Memory B cell (primary cell): ENCODE measurements at regions not wholly inside any gene's neighbourhood (a gene's known extent, or its start where the extent isn't known, plus 50 kb on each side); places are given as distances from the start of the nearest gene placed in this dataset.
"Not testable (repeated sequence)": the region's sequence is repeated elsewhere in the genome, so short reads cannot be mapped to it uniquely, and the experiment has no call there.

Source experiments
- ATAC-seq: fragments of 150-1000 bp; cut with Tn5 transposase; 2 replicates; pipeline ENCODE4 v1.10.0; 2021; ENCODE audit warnings: low read depth, mild to moderate bottlenecking, moderate library complexity
- DNase-seq, 2 donors: peaks; one replicate each; pipeline ENCODE4 v3.0.0; 2022; ENCODE audit warnings: low spot score in 2 of 2
- H3K27ac Mint-ChIP-seq: one replicate; pipeline ENCODE4 v1.8.0; 2022; ENCODE audit warnings: mild to moderate bottlenecking, moderate library complexity, mixed read lengths
- H3K27me3 Mint-ChIP-seq: one replicate; pipeline ENCODE4 v1.8.0; 2022; ENCODE audit warnings: mixed read lengths
- H3K36me3 Mint-ChIP-seq: one replicate; pipeline ENCODE4 v1.8.0; 2022; ENCODE audit warnings: mild to moderate bottlenecking, mixed read lengths
- H3K4me1 Mint-ChIP-seq: one replicate; pipeline ENCODE4 v1.8.0; 2022; ENCODE audit warnings: mixed read lengths
- H3K4me3 Mint-ChIP-seq: one replicate; pipeline ENCODE4 v1.8.0; 2022; ENCODE audit warnings: mild to moderate bottlenecking, moderate library complexity, mixed read lengths
- H3K9me3 Mint-ChIP-seq: one replicate; pipeline ENCODE4 v1.8.0; 2022; ENCODE audit warnings: mixed read lengths

DNA sequence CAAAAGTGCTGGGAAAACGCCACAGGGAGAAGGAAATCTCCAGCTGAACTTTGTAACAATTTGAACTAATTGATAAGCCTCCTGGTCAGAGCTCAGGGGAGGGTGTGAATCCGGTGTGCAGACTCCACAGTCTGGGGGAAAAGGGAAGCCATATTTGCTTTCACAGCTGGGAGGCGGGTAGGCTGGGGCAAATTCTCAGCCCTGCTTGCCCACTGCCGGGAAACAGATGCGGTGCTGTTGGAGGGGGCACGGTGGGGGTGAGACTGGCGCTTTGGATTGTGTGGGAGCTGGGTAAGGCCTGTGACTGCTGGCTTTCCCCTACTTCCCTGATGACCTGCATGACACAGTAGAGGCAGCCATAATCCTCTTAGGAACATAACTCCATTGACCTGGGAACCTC is 134.8 kb downstream of the ADCYAP1 start:
- H3K9me3 Mint-ChIP-seq = peaks cover 3% of the 10 kb centered on the region
- DNase-seq (no peak), ATAC-seq (no peak)
- H3K4me1 Mint-ChIP-seq = no peaks in the 10 kb centered on the region
- H3K27ac Mint-ChIP-seq = no peak overlapping the region
- no peak overlapping the region for H3K4me3 Mint-ChIP-seq
- H3K27me3 Mint-ChIP-seq = no peaks in the 10 kb centered on the region
- no peaks in the 10 kb centered on the region for H3K36me3 Mint-ChIP-seq

DNA sequence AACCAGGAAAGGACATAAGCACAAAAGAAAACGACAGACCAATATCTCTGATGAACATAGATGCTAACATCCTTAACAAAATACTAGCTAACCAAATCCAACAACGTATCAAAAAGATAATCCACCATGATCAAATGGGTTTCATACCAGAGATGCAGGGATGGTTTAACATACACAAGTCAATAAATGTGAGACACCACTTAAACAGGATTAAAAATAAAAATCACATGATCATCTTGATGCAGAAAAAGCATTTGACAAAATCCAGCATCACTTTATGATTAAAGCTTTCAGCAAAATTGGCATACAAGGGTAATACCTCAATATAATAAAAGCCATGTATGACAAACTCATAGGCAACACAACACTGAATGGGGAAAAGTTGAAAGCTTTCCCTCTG is 138.4 kb downstream of the ADCYAP1 start:
- H3K27me3 Mint-ChIP-seq, DNase-seq, ATAC-seq, H3K4me1 Mint-ChIP-seq, H3K36me3 Mint-ChIP-seq, H3K9me3 Mint-ChIP-seq, H3K4me3 Mint-ChIP-seq, H3K27ac Mint-ChIP-seq: not testable (repeated sequence)

DNA sequence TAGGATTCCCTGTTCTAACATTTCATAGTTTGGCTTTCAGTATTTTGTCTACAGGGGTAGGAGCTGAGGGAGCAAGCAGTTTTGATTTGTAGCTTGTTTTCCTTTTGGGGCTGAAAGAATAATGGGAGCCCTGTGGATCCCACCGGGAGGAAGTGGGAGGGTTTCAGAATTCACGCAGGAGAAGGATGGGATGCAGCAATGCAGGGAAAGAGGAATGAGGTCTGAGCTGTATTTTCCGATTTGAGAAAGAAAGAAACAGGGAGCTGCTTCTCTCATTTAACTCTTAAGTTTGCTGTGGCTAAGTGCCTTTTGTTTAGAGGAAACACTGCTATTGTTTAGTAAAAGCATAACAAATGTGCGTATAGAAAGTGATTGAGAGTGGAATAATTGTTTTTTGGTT is 141.0 kb downstream of the ADCYAP1 start:
- Mint-ChIP-seq H3K27ac (no peak overlapping the region), H3K4me3 (no peak overlapping the region), H3K9me3 (peaks cover 6% of the 10 kb centered on the region), H3K27me3 (no peaks in the 10 kb centered on the region), H3K4me1 (no peaks in the 10 kb centered on the region), H3K36me3 (no peaks in the 10 kb centered on the region)
- no peak for ATAC-seq
- DNase-seq = no peak

DNA sequence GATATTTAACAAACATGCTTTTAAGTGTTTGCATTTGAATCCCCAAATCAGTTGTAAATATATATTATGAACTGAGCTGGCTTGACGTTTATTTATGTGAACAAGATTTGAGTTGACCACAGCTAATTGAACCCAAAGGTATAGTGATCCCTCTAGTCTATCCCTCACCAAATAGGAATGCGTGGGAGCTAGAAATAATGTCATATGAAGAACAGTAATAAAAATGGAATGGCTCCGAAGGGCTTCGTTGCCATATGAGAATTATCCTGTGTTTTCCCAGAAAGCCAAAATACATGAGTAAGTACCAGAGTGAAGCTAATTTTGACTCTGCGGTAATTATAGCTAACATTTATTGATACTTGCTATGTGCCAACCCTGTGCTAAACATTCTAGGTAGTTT is 142.7 kb downstream of the ADCYAP1 start:
- Mint-ChIP-seq H3K4me1 (no peaks in the 10 kb centered on the region), H3K9me3 (peaks cover 7% of the 10 kb centered on the region), H3K27me3 (no peaks in the 10 kb centered on the region), H3K27ac (no peak overlapping the region), H3K36me3 (no peaks in the 10 kb centered on the region), H3K4me3 (no peak overlapping the region)
- ATAC-seq = no peak
- no peak for DNase-seq

DNA sequence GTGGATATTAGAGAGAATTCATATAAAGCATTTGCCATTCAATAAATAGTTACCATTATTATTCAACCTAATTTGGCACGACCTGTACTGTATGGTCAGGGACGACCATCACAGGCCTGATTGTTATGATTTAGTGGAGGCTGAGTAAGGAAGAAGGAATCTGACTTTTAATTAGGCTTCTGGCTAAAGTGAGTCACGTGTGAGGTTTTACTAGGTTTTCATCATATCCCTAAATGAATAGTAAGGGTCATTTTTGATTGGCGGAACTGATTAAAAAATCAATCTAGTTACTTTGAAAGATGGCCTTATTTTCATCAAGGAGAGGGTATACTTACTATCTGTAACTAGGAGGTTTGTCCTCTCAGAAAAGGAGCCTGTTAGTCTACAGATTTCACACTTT is 143.4 kb downstream of the ADCYAP1 start:
- H3K27ac Mint-ChIP-seq = no peak overlapping the region
- no peaks in the 10 kb centered on the region for H3K27me3 Mint-ChIP-seq
- H3K36me3 Mint-ChIP-seq = no peaks in the 10 kb centered on the region
- H3K4me1 Mint-ChIP-seq = no peaks in the 10 kb centered on the region
- DNase-seq (no peak), ATAC-seq (no peak)
- peaks cover 7% of the 10 kb centered on the region for H3K9me3 Mint-ChIP-seq
- H3K4me3 Mint-ChIP-seq = no peak overlapping the region

DNA sequence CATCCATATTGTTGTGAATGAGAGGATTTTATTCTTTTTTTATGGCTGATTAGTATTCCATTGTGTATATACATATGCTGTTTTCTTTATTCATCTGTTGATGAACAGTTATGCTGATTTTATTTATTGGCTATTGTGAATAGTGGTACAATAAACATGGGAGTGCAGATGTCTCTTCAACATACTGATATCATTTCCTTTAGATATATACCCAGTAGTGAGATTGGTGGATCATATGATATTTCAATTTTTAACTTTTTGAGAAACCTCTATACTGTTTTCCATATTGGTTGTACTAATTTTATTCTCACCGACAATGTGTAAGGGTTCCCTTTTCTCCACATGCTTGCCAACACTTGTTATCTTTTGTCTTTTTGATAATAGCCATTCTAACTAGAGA is 144.5 kb downstream of the ADCYAP1 start:
- DNase-seq (no peak), ATAC-seq (no peak)
- Mint-ChIP-seq H3K27me3 (no peaks in the 10 kb centered on the region), H3K4me3 (no peak overlapping the region), H3K9me3 (peaks cover 5% of the 10 kb centered on the region), H3K27ac (no peak overlapping the region), H3K36me3 (no peaks in the 10 kb centered on the region), H3K4me1 (no peaks in the 10 kb centered on the region)

DNA sequence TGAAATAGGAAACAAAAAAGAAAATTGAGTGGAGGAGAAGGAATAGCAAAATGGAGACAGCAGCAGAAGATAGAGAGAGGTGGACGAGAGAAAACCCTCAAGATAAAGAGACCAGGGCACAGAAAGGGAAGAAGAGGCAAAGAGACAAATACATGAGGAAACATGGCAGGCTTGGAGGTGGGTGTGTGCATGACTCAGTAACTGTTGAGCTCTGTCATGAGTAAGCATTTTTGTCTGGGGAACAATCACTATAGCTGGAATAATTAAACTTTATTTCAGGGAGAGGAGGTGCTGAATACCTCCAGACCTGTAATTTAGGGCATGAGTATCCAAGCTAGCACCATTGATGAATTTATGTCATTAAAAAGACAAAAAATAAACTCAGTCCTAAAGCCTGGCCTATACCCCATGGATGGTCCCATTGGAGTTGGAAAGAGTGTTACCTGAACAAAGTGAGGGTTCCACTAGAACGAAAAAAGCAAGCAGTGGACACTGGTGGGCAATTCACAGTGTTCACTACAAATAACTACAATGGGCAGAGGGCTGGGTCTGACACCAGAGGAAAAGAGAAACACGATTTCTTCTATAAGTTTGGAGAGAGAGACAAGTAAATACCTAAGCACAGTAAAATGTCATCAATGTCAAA is 145.5 kb downstream of the ADCYAP1 start:
- Mint-ChIP-seq H3K27ac (no peak overlapping the region), H3K36me3 (no peaks in the 10 kb centered on the region), H3K4me1 (no peaks in the 10 kb centered on the region), H3K9me3 (peaks cover 5% of the 10 kb centered on the region), H3K27me3 (no peaks in the 10 kb centered on the region), H3K4me3 (no peak overlapping the region)
- DNase-seq (no peak), ATAC-seq (no peak)

DNA sequence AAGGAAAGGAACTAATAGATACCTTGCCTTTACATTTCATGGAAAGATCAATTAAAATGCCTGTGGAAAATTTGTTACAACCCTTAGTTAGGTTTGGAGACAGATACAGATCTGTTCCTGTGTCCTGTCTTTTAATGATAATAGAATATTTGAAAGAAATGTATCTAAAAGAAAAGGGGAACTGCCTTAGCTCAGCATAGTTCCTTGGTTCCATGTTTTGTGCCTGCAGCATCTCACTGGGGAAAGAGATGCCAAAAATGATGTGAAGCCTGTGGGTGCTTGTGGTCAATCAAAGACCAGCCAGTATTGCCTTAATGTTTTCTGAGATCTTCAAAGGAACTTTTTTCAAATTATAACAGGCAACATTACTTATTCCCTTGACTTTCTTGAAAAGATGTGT is 147.6 kb downstream of the ADCYAP1 start:
- H3K4me3 Mint-ChIP-seq = no peak overlapping the region
- no peak overlapping the region for H3K27ac Mint-ChIP-seq
- H3K36me3 Mint-ChIP-seq = no peaks in the 10 kb centered on the region
- no peak for DNase-seq
- no peaks in the 10 kb centered on the region for H3K27me3 Mint-ChIP-seq
- no peaks in the 10 kb centered on the region for H3K4me1 Mint-ChIP-seq
- ATAC-seq = no peak
- peaks cover 9% of the 10 kb centered on the region for H3K9me3 Mint-ChIP-seq

DNA sequence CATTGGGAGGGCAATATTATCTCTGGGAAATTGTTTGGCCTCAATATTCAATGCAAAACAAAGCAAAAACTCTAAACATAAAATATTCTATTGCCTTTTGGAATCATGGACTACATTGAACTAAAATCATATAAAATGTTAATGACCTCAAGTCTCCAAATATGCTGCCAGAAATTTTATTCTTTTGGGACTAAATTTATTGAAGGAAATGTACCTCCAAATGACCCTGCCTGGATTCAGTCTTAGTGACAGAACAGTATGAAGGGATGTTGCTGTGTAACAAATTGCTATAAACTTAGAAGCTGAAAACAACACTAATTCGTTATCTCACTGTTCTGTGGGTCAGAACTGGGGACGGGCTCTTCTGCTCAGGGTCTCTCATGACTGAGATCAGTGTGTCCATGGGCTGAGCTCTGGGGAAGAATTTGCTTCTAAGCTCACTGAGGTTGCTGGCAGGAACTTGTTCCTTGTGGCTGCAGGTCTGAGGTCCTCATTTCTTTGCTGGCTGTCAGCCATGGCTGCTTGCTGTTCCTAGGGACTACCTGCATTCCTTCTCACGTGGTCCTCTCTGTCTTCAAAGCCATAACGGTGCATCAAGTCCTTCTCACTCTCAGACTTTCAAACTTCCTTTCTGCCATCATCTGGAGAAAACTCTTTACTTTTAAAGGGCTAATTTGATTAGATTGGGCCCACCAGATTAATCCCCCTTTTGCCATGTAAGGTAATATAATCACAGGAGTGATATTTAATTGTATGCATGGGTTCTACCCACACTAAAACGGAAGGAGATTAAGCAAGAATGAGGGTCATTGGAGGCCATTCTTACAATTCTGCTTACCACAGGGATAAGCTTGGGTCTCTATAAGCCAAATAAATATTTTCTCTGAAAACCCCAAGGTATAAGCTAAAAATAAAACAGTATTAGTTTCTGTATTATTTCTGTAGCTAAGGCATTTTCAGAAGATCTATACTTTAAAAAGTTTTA is 149.0 kb downstream of the ADCYAP1 start:
- Mint-ChIP-seq H3K27me3 (no peaks in the 10 kb centered on the region), H3K36me3 (no peaks in the 10 kb centered on the region), H3K4me3 (no peak overlapping the region), H3K27ac (no peak overlapping the region), H3K4me1 (no peaks in the 10 kb centered on the region), H3K9me3 (peaks cover 15% of the 10 kb centered on the region)
- ATAC-seq = no peak
- DNase-seq = no peak

DNA sequence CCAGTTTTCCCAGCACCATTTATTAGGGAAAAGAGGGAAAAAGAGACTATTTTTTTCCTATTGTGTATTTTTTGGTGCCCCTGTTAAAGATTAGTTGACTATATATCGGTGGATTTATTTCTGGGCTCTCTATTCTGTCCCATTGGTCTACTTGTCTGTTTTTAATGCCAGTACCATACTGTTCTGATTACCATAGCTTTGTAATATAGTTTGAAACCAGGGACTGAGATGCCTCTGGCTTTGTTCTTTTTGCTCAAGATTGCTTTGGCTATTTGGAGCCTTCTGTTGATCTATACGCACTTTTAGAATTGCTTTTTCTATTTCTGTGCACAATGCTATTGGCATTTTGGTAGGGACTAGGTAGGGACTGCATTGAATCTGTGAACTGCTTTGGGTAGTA is 151.7 kb downstream of the ADCYAP1 start:
- H3K4me1 Mint-ChIP-seq = no peaks in the 10 kb centered on the region
- no peak overlapping the region for H3K27ac Mint-ChIP-seq
- ATAC-seq (no peak), DNase-seq (no peak)
- H3K9me3 Mint-ChIP-seq = peaks cover 20% of the 10 kb centered on the region
- H3K4me3 Mint-ChIP-seq = no peak overlapping the region
- no peaks in the 10 kb centered on the region for H3K36me3 Mint-ChIP-seq
- no peaks in the 10 kb centered on the region for H3K27me3 Mint-ChIP-seq

DNA sequence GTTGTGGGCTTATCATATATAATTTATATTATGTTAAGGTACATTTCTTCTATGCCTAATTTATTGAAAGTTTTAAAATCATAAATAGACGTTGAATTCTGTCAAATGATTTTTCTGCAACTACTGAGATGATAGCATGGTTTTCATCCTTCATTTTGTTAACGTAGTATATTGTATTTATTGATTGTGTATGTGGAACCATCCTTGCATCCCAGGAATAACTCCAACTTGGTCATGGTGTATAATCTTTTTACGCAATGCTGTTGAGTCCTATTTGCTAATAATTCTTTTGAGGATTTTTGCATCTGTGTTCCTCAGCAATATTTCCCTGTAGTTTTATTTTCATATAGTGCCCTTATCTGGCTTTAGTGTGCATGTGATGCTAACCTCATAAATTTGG is 152.7 kb downstream of the ADCYAP1 start:
- Mint-ChIP-seq H3K27ac (no peak overlapping the region), H3K4me1 (no peaks in the 10 kb centered on the region), H3K27me3 (no peaks in the 10 kb centered on the region), H3K9me3 (peaks cover 19% of the 10 kb centered on the region), H3K36me3 (no peaks in the 10 kb centered on the region), H3K4me3 (no peak overlapping the region)
- DNase-seq (no peak), ATAC-seq (no peak)

DNA sequence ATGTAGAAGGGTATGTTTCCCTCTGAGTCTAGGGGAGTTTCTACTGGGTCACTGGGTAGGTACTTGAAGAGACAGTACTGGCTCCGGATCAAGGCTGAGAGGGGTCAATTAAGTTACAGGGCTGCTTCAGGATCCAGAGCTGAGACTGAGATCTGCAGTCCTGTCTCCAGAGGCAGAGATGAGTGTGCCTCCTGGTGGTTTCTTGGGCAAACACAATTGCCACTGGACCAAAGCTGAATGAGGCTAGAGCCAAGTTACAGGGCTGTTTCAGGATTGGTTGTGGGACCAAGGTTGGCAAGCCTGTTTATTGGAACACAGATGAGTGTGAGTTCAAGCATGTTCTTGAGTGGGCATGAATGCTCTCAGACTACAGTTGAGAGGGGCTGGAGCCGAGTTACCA is 157.9 kb downstream of the ADCYAP1 start:
- DNase-seq = no peak

DNA sequence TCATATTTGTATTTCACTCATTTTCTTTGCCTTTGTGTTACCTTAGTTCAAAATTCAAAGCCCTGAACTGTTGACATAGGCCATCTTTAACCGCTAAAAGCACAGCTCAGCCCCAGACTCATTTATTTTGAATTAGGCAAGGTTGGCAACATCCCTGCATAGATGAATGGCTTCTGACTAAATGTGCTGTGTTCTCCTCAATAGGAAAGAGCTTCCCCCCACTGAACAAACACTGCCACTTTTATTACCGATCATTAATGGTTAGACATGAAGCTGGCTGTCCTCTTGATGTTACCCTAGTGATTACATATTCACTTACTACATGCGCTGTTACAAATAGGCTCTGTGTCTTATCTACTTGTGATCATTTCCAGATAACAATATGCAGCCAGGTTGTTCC is 170.7 kb downstream of the ADCYAP1 start:
- H3K4me1 Mint-ChIP-seq = no peaks in the 10 kb centered on the region
- H3K27me3 Mint-ChIP-seq = no peaks in the 10 kb centered on the region
- no peak overlapping the region for H3K4me3 Mint-ChIP-seq
- peaks cover 5% of the 10 kb centered on the region for H3K9me3 Mint-ChIP-seq
- no peak for DNase-seq
- no peaks in the 10 kb centered on the region for H3K36me3 Mint-ChIP-seq
- ATAC-seq = no peak
- H3K27ac Mint-ChIP-seq = no peak overlapping the region

More for the DNA sequence above, 157.9 kb downstream of the ADCYAP1 start:
- ATAC-seq = no peak
- H3K4me1 Mint-ChIP-seq = no peaks in the 10 kb centered on the region
- no peaks in the 10 kb centered on the region for H3K36me3 Mint-ChIP-seq
- no peak overlapping the region for H3K27ac Mint-ChIP-seq
- no peaks in the 10 kb centered on the region for H3K27me3 Mint-ChIP-seq
- no peak overlapping the region for H3K4me3 Mint-ChIP-seq
- H3K9me3 Mint-ChIP-seq = peaks cover 13% of the 10 kb centered on the region

DNA sequence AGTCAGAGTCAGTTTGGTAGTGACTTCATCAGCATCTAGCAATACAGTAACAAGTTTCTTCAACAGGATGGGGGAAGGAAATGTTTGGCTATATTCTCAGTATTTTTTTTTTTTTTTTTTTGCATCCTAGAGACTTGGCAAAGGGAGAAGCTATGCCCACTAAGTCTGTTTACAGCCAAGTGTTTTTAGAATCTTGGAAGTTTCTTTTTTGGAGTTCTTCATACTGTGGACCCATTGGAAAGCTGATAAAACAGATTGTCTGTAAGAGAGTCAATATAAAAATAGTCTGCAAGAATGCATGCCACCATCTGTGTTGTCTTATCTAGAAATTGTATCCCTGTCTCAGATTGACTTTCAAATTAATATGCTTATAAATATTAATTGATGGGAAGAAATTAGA is 171.2 kb downstream of the ADCYAP1 start:
- H3K9me3 Mint-ChIP-seq = peaks cover 5% of the 10 kb centered on the region
- no peaks in the 10 kb centered on the region for H3K27me3 Mint-ChIP-seq
- no peak overlapping the region for H3K27ac Mint-ChIP-seq
- DNase-seq (no peak), ATAC-seq (no peak)
- no peak overlapping the region for H3K4me3 Mint-ChIP-seq
- no peaks in the 10 kb centered on the region for H3K4me1 Mint-ChIP-seq
- H3K36me3 Mint-ChIP-seq = no peaks in the 10 kb centered on the region

DNA sequence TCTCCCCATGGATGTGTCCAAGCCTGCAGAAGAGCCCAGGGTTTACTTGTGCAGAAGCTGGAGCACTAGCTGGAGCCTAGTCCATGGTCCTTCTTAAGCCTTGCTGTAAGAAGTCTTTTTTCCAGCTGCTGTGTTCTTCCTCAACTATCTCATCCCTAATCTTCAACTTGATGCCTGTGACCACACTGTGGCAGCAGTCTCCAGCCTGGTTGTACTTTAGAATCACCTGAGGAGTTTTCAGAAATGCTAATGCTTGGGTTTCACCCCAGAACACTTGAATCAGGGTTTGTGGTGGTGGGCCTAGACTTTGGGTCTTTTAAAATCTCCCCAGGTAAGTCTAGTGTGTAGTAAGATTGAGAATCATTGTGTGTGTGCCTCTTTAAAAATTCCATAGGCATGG is 173.6 kb downstream of the ADCYAP1 start:
- Mint-ChIP-seq H3K27me3 (no peaks in the 10 kb centered on the region), H3K4me1 (no peaks in the 10 kb centered on the region), H3K4me3 (no peak overlapping the region), H3K27ac (no peak overlapping the region), H3K36me3 (no peaks in the 10 kb centered on the region), H3K9me3 (peaks cover 9% of the 10 kb centered on the region)
- no peak for ATAC-seq
- DNase-seq = no peak
